ENCODE measurements at regions not wholly inside any gene's neighbourhood (a gene's known extent, or its start where the extent isn't known, plus 50 kb on each side); places are given as distances from the start of the nearest gene placed in this dataset.

DNA sequence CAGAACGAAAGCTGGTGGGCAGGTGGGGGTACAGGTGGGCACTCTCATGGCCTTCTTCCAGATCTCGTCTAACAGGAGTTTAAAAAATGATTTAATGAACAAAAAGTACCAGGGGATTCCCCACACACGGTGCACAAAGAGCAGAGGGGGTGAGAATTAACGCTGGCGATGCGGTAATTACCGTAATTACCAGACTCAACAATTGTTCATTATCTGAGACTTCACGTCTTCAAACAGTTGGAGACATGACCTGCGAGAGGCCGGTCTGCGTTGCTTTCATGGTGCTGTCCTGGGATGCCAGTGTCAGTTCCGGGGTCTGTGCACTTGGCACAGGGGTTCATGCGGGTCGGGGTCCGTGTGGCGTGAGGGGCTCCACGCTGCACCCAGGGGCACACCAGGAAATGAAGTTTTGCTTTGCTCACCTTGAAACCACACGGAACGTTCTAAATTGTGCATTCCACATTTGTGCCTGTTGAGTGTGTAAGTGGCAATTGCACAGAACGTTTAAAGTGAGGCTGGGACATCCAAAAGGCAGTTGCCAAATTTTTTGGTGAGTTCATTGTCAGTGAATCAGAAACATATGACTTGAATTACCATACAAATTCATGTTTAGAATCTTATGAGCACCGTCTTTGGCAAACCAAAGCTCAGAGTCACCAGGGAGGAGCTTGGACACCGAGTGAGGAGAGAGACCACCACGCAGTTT is 256.4 kb upstream of the IRX1 start:
- Histone ChIP-seq H3K9ac (ENCODE audit: low read depth, low read length) (no peak overlapping the region), H3K4me1 (ENCODE audit: insufficient read depth, low read length) (no peaks in the 10 kb centered on the region), H3K36me3 (ENCODE audit: insufficient read depth, low read length) (no peaks in the 10 kb centered on the region), H3K27ac (ENCODE audit: low read length) (no peak overlapping the region), H3K4me2 (ENCODE audit: insufficient read depth, low read length) (no peak overlapping the region), H2AFZ (ENCODE audit: low read depth, low read length) (no peak overlapping the region), H3K79me2 (ENCODE audit: insufficient read depth, low read length) (no peaks in the 10 kb centered on the region), H3K27me3 (ENCODE audit: insufficient read depth, low read length, poor library complexity) (no peaks in the 10 kb centered on the region), H4K20me1 (ENCODE audit: insufficient read depth, low read length) (no peaks in the 10 kb centered on the region), H3K9me3 (ENCODE audit: insufficient read depth, low read length, severe bottlenecking) (no peaks in the 10 kb centered on the region), H3K4me3 (ENCODE audit: low read depth in 1 of 2, low read length in 2 of 2) (no peak overlapping the region)
- DNase-seq = no peak
- no peak for ATAC-seq (ENCODE audit: insufficient read depth, low read depth)
- TF ChIP-seq EZH2 (IDR thresholded peaks at IDR 0.05; ENCODE audit: borderline replicate concordance, low read depth, low read length, severe bottlenecking) = no peak
- TF ChIP-seq, protein P1, sequence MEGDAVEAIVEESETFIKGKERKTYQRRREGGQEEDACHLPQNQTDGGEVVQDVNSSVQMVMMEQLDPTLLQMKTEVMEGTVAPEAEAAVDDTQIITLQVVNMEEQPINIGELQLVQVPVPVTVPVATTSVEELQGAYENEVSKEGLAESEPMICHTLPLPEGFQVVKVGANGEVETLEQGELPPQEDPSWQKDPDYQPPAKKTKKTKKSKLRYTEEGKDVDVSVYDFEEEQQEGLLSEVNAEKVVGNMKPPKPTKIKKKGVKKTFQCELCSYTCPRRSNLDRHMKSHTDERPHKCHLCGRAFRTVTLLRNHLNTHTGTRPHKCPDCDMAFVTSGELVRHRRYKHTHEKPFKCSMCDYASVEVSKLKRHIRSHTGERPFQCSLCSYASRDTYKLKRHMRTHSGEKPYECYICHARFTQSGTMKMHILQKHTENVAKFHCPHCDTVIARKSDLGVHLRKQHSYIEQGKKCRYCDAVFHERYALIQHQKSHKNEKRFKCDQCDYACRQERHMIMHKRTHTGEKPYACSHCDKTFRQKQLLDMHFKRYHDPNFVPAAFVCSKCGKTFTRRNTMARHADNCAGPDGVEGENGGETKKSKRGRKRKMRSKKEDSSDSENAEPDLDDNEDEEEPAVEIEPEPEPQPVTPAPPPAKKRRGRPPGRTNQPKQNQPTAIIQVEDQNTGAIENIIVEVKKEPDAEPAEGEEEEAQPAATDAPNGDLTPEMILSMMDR (IDR thresholded peaks at IDR 0.05; ENCODE audit: borderline replicate concordance, extremely low read depth, low read length, poor library complexity, severe bottlenecking) = no peak

DNA sequence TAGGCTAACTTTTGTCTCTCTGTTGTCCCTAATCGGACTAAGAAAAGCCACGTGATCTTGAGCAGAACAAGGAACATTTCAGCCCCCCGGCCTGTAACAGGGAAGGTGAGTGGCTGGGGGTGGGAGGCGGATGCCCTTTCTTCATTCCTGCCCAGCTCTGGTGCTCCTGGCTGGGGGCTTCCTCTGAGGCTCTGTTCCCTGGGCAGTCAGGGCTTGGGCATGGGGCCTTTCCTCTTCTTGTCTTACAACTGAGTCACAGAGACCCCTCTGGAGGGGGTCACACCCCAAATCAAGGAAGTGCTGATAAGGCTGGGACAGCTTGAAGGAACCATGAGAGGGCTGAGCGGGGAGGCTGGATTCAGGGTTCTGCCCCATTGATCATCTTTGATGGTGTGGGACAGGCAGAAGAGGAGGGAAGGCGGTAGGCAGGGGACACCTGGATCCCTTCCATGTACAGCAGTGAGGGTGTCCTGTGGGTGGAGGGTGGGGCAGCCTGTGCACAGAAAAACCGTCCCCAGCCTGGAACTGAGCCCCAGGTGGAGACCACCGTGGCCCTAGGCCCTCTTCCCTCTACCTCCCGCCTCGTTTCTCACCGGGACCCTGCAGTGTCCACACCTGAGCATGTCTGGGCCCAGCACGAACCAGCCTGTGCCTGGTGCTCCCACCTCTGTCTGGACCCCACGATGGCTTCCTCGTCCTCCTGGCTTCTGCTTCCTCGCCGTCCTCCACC is 257.7 kb upstream of the IRX1 start:
- TF ChIP-seq, protein P1 (IDR thresholded peaks at IDR 0.05; ENCODE audit: borderline replicate concordance, extremely low read depth, low read length, poor library complexity, severe bottlenecking) = no peak
- no peak for TF ChIP-seq EZH2 (IDR thresholded peaks at IDR 0.05; ENCODE audit: borderline replicate concordance, low read depth, low read length, severe bottlenecking)
- Histone ChIP-seq H3K27ac (ENCODE audit: low read length) (no peak overlapping the region), H3K9ac (ENCODE audit: low read depth, low read length) (no peak overlapping the region), H3K27me3 (ENCODE audit: insufficient read depth, low read length, poor library complexity) (no peaks in the 10 kb centered on the region), H3K36me3 (ENCODE audit: insufficient read depth, low read length) (no peaks in the 10 kb centered on the region), H3K9me3 (ENCODE audit: insufficient read depth, low read length, severe bottlenecking) (no peaks in the 10 kb centered on the region), H2AFZ (ENCODE audit: low read depth, low read length) (no peak overlapping the region), H3K4me3 (ENCODE audit: low read depth in 1 of 2, low read length in 2 of 2) (no peak overlapping the region), H3K79me2 (ENCODE audit: insufficient read depth, low read length) (no peaks in the 10 kb centered on the region), H3K4me2 (ENCODE audit: insufficient read depth, low read length) (no peak overlapping the region), H4K20me1 (ENCODE audit: insufficient read depth, low read length) (no peaks in the 10 kb centered on the region), H3K4me1 (ENCODE audit: insufficient read depth, low read length) (no peaks in the 10 kb centered on the region)
- ATAC-seq (ENCODE audit: insufficient read depth, low read depth) (no peak), DNase-seq (no peak)

DNA sequence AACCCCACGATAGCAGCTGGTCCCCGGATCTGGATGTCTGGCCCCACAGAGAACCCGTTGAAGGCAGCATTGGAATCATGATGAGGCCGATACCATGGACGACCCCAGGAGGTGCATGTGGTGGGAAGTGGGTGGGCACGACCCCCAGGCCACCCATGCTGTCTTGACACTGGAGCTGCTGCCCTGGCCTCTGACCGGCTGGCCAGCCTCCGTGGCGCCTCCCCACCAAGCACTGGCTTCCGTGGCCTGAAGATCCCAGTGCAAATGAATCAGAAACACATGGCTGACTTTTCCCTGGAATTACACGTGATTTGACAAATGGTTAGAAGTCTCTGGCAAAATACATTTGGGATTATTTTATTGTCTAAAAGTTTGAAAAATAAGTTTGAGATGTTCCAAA is 259.0 kb upstream of the IRX1 start:
- H3K9ac ChIP-seq (ENCODE audit: low read depth, low read length) = no peak overlapping the region
- no peak for TF ChIP-seq EZH2 (IDR thresholded peaks at IDR 0.05; ENCODE audit: borderline replicate concordance, low read depth, low read length, severe bottlenecking)
- TF ChIP-seq, protein P1 (IDR thresholded peaks at IDR 0.05; ENCODE audit: borderline replicate concordance, extremely low read depth, low read length, poor library complexity, severe bottlenecking) = no peak
- H3K27me3 ChIP-seq (ENCODE audit: insufficient read depth, low read length, poor library complexity) = no peaks in the 10 kb centered on the region
- DNase-seq = no peak
- no peak overlapping the region for H3K27ac ChIP-seq (ENCODE audit: low read length)
- H2AFZ ChIP-seq (ENCODE audit: low read depth, low read length) = no peak overlapping the region
- no peaks in the 10 kb centered on the region for H4K20me1 ChIP-seq (ENCODE audit: insufficient read depth, low read length)
- no peaks in the 10 kb centered on the region for H3K4me1 ChIP-seq (ENCODE audit: insufficient read depth, low read length)
- no peaks in the 10 kb centered on the region for H3K36me3 ChIP-seq (ENCODE audit: insufficient read depth, low read length)
- ATAC-seq (ENCODE audit: insufficient read depth, low read depth) = no peak
- no peak overlapping the region for H3K4me3 ChIP-seq (ENCODE audit: low read depth in 1 of 2, low read length in 2 of 2)
- H3K9me3 ChIP-seq (ENCODE audit: insufficient read depth, low read length, severe bottlenecking) = no peaks in the 10 kb centered on the region
- H3K4me2 ChIP-seq (ENCODE audit: insufficient read depth, low read length) = no peak overlapping the region
- H3K79me2 ChIP-seq (ENCODE audit: insufficient read depth, low read length) = no peaks in the 10 kb centered on the region

Measured in DND-41 (cell line).